Dendritic cell treated with granulocyte-macrophage colony-stimulating factor and Interleukin-4, amounts not matched to agents 40 ng/mL and 50 ng/mL, for 4 days (primary cell): ENCODE measurements at regions not wholly inside any gene's neighbourhood (a gene's known extent, or its start where the extent isn't known, plus 50 kb on each side); places are given as distances from the start of the nearest gene placed in this dataset.

Source experiments
- H3K27ac Mint-ChIP-seq: one replicate; pipeline ENCODE4 v1.8.0; 2022; ENCODE audit warnings: mild to moderate bottlenecking, mixed read lengths
- H3K27me3 Mint-ChIP-seq: one replicate; pipeline ENCODE4 v1.8.0; 2022; ENCODE audit warnings: mild to moderate bottlenecking, mixed read lengths
- H3K36me3 Mint-ChIP-seq: one replicate; pipeline ENCODE4 v1.8.0; 2022; ENCODE audit warnings: low read depth, mixed read lengths
- H3K4me1 Mint-ChIP-seq: one replicate; pipeline ENCODE4 v1.8.0; 2022; ENCODE audit warnings: low read depth, mixed read lengths
- H3K4me3 Mint-ChIP-seq: one replicate; pipeline ENCODE4 v1.8.0; 2022; ENCODE audit warnings: mild to moderate bottlenecking, moderate library complexity, mixed read lengths
- H3K9me3 Mint-ChIP-seq: one replicate; pipeline ENCODE4 v1.8.0; 2022; ENCODE audit warnings: mixed read lengths
- intact Hi-C: fragments of 100-400 bp; cut with micrococcal nuclease; formaldehyde crosslinking; loops from one replicate; pipeline ENCODE4 v1.15.0; 2022

DNA sequence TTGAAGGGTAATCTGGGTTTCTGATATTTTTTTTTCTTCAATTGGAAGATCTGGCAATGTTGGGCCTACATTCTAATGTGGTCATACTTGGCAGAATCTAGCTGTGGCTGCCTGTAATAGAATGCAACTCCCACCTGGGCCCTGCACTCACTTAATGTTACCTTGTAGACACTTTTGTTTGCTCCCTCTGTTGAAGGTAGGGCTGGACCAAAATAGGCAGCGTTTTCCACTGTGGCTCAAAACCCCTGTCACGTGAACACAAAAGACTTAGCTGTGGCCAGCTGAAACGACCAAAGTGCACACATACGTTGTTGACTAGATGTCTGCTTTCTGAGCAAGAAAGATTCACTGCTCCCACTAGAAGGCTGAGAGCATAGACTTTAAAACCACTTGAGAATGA is 117.6 kb upstream of the HMHB1 start:
- Mint-ChIP-seq H3K27me3 (no peaks in the 10 kb centered on the region), H3K4me3 (no peak overlapping the region), H3K4me1 (no peaks in the 10 kb centered on the region), H3K36me3 (no peaks in the 10 kb centered on the region), H3K27ac (no peak overlapping the region), H3K9me3 (peaks cover 10% of the 10 kb centered on the region)
- intact Hi-C loops = no loop called here

- intact Hi-C loops = no loop called here
- no peak overlapping the region for H3K27ac Mint-ChIP-seq
- no peak overlapping the region for H3K4me3 Mint-ChIP-seq
Observed at GRCh38 chr5:143693651-143694252, 118.2 kb upstream of the HMHB1 start.

GRCh38 chr5:143692342-143692741 is 119.6 kb upstream of the HMHB1 start:
- Mint-ChIP-seq H3K4me3 (no peak overlapping the region), H3K36me3 (no peaks in the 10 kb centered on the region), H3K9me3 (peaks cover 12% of the 10 kb centered on the region), H3K4me1 (no peaks in the 10 kb centered on the region), H3K27me3 (no peaks in the 10 kb centered on the region), H3K27ac (no peak overlapping the region)
- intact Hi-C loops = no loop called here

More at GRCh38 chr5:143693651-143694252, 118.2 kb upstream of the HMHB1 start:
- no peaks in the 10 kb centered on the region for H3K36me3 Mint-ChIP-seq
- no peaks in the 10 kb centered on the region for H3K27me3 Mint-ChIP-seq
- H3K4me1 Mint-ChIP-seq = no peaks in the 10 kb centered on the region
- H3K9me3 Mint-ChIP-seq = peaks cover 12% of the 10 kb centered on the region

DNA sequence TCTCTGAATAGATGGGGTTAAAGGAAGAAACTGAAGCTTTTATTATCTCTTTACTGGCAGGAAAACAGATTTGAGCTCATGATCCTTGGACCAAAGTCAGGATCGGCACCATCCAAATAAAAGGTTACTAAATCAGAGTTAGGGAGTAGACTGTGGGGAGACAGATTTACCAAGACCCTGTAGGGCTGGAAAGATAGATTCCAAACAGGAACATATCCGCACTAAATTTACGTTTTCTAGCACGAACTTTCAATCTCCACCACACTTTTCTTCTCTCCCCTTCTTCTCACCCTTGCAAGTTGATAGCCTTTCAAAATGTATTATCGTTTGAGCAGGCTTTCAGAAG is 120.0 kb upstream of the HMHB1 start:
- H3K4me3 Mint-ChIP-seq = no peak overlapping the region
- no peak overlapping the region for H3K27ac Mint-ChIP-seq
- H3K27me3 Mint-ChIP-seq = no peaks in the 10 kb centered on the region
- intact Hi-C loops = no loop called here
- peaks cover 12% of the 10 kb centered on the region for H3K9me3 Mint-ChIP-seq
- H3K36me3 Mint-ChIP-seq = no peaks in the 10 kb centered on the region
- no peaks in the 10 kb centered on the region for H3K4me1 Mint-ChIP-seq

GRCh38 chr5:143691287-143691944 is 120.5 kb upstream of the HMHB1 start:
- peaks cover 12% of the 10 kb centered on the region for H3K9me3 Mint-ChIP-seq
- no peaks in the 10 kb centered on the region for H3K4me1 Mint-ChIP-seq
- no peaks in the 10 kb centered on the region for H3K27me3 Mint-ChIP-seq
- no peaks in the 10 kb centered on the region for H3K36me3 Mint-ChIP-seq
- intact Hi-C loops = no loop called here
- H3K4me3 Mint-ChIP-seq = no peak overlapping the region
- H3K27ac Mint-ChIP-seq = no peak overlapping the region

DNA sequence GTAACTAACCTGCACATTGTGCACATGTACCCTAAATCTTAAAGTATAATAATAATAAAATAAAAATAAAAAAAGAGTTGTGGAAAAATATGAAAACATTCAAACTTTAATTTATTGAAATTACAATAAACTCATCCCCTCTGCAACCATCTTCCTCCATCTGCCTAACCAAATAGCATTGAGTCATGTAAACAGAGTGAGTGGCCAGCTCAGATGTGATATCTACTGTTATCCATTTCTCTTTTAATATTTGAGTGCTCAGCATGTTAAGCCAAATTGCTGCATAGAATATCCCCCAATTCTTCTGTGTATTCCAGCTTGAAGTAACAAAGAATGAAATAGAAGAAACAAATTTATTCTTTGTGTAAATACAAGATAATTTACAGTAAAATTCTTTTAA is 124.4 kb upstream of the HMHB1 start:
- Mint-ChIP-seq H3K4me1 (no peaks in the 10 kb centered on the region), H3K36me3 (no peaks in the 10 kb centered on the region), H3K9me3 (peaks cover 12% of the 10 kb centered on the region), H3K4me3 (no peak overlapping the region), H3K27ac (no peak overlapping the region), H3K27me3 (no peaks in the 10 kb centered on the region)
- intact Hi-C loops = no loop called here

DNA sequence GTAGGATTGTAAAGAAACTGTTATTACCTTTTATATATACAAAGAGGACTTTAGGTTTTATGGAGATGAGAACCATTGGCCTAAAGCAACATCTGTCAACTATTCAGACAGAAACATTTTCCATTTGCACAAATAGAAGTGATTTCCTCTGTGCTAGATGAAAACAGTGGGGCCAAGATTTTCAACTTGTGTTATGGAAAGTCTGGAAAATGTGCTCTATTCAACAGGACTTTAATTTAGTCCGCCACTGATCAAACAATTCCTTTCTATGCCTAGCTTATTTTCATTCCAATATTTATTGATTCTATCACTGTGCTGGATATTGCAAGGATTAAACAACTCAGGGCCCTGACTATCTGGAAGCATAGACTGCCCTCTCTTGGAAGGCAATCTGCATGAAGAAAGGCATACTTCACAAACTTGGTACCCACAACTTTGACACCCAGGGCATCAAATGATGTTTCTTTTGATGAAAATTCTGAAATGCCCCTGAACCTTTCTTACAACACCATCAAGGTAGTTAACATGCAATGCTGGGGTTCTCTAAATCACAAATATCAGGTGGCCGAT is 126.6 kb upstream of the HMHB1 start:
- Mint-ChIP-seq H3K4me1 (no peaks in the 10 kb centered on the region), H3K9me3 (peaks cover 11% of the 10 kb centered on the region), H3K4me3 (no peak overlapping the region), H3K36me3 (no peaks in the 10 kb centered on the region), H3K27ac (no peak overlapping the region), H3K27me3 (no peaks in the 10 kb centered on the region)
- intact Hi-C loops = no loop called here

DNA sequence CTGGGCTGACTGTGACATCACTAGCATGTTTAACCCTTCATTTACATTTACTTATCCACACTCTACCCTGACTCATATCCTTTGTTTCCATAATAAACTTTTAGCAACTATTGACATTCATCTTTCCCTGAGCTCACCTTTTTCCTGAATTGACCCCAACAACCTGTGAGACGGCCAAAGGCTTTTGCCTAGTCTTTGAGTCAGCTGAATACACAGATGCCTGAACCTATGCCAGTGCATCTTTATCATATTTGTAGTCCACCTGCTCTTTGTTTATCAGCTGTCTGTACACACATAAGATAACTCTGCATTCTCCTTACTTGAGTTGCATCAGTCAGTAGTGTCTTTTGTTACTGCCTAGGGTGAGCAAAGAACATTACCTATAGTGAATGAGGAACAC is 128.5 kb upstream of the HMHB1 start:
- intact Hi-C loops = no loop called here
- H3K4me1 Mint-ChIP-seq = no peaks in the 10 kb centered on the region
- H3K4me3 Mint-ChIP-seq = no peak overlapping the region
- H3K36me3 Mint-ChIP-seq = no peaks in the 10 kb centered on the region
- no peaks in the 10 kb centered on the region for H3K9me3 Mint-ChIP-seq
- no peak overlapping the region for H3K27ac Mint-ChIP-seq
- H3K27me3 Mint-ChIP-seq = no peaks in the 10 kb centered on the region

- H3K4me3 Mint-ChIP-seq = no peak overlapping the region
- no peak overlapping the region for H3K27ac Mint-ChIP-seq
- no peaks in the 10 kb centered on the region for H3K27me3 Mint-ChIP-seq
- no peaks in the 10 kb centered on the region for H3K36me3 Mint-ChIP-seq
- H3K9me3 Mint-ChIP-seq = no peaks in the 10 kb centered on the region
- intact Hi-C loops = no loop called here
- H3K4me1 Mint-ChIP-seq = no peaks in the 10 kb centered on the region
Observed at GRCh38 chr5:143682929-143683386, 129.0 kb upstream of the HMHB1 start.

- Mint-ChIP-seq H3K4me1 (no peaks in the 10 kb centered on the region), H3K27ac (no peak overlapping the region), H3K9me3 (no peaks in the 10 kb centered on the region), H3K36me3 (no peaks in the 10 kb centered on the region), H3K27me3 (no peaks in the 10 kb centered on the region), H3K4me3 (no peak overlapping the region)
- intact Hi-C loops = no loop called here
Observed at GRCh38 chr5:143682246-143682905, 129.6 kb upstream of the HMHB1 start.

GRCh38 chr5:143680672-143681259 is 131.2 kb upstream of the HMHB1 start:
- Mint-ChIP-seq H3K9me3 (no peaks in the 10 kb centered on the region), H3K4me3 (no peak overlapping the region), H3K27ac (no peak overlapping the region), H3K27me3 (no peaks in the 10 kb centered on the region), H3K4me1 (no peaks in the 10 kb centered on the region), H3K36me3 (no peaks in the 10 kb centered on the region)
- intact Hi-C loops = no loop called here

GRCh38 chr5:143679777-143680176 is 132.2 kb upstream of the HMHB1 start:
- Mint-ChIP-seq H3K27ac (no peak overlapping the region), H3K36me3 (no peaks in the 10 kb centered on the region), H3K9me3 (no peaks in the 10 kb centered on the region), H3K27me3 (no peaks in the 10 kb centered on the region), H3K4me3 (no peak overlapping the region), H3K4me1 (no peaks in the 10 kb centered on the region)
- intact Hi-C loops = no loop called here

GRCh38 chr5:143678148-143678905 is 133.6 kb upstream of the HMHB1 start:
- Mint-ChIP-seq H3K27me3 (no peaks in the 10 kb centered on the region), H3K9me3 (no peaks in the 10 kb centered on the region), H3K4me3 (no peak overlapping the region), H3K4me1 (no peaks in the 10 kb centered on the region), H3K27ac (no peak overlapping the region), H3K36me3 (no peaks in the 10 kb centered on the region)
- intact Hi-C loops = no loop called here

- Mint-ChIP-seq H3K9me3 (no peaks in the 10 kb centered on the region), H3K4me3 (no peak overlapping the region), H3K4me1 (no peaks in the 10 kb centered on the region), H3K36me3 (no peaks in the 10 kb centered on the region), H3K27me3 (no peaks in the 10 kb centered on the region), H3K27ac (no peak overlapping the region)
- intact Hi-C loops = no loop called here
Observed at GRCh38 chr5:143677403-143677802, 134.6 kb upstream of the HMHB1 start.
